GM21825 (cell line): ENCODE measurements at regions not wholly inside any gene's neighbourhood (a gene's known extent, or its start where the extent isn't known, plus 50 kb on each side); places are given as distances from the start of the nearest gene placed in this dataset.

Experiments used
- ATAC-seq: cut with Tn5 transposase; IDR thresholded peaks from one replicate; pipeline ENCODE4 v1.9.1; 2021; ENCODE audit warnings: mild to moderate bottlenecking, moderate library complexity; ENCODE audit not compliant: unreplicated experiment

GRCh38 chr1:39107341-39108290 is 81.5 kb downstream of the NDUFS5 start:
- ATAC-seq: no peak

GRCh38 chr1:39109644-39110043 is 83.5 kb downstream of the NDUFS5 start:
- ATAC-seq: no peak

DNA sequence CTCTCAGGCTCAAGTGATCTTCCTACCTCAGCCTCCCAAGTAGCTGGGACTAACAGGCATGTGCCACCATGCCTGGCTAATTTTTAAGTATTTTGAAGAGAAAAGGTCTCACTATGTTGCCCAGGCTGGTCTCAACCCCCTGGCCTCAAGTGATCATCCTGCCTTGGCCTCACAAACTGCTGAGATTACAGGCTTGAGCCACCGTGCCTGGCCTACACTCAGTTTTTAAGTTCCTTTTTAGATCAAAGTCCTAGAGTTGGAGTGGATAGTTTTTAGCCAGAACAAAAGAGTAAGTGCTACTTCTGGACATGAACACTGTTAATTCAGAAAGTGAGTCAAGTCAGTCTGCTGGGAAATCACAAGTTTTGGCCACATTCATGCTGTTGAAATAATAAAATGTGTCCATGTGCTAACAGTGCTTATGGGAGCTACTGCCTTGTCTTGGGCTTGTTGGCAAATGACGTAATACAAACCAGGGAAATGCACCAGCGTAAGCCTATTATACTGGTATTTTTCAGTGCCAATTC is 84.2 kb downstream of the NDUFS5 start:
- ATAC-seq: no peak

GRCh38 chr1:39110882-39111281 is 84.7 kb downstream of the NDUFS5 start:
- ATAC-seq: no peak

DNA sequence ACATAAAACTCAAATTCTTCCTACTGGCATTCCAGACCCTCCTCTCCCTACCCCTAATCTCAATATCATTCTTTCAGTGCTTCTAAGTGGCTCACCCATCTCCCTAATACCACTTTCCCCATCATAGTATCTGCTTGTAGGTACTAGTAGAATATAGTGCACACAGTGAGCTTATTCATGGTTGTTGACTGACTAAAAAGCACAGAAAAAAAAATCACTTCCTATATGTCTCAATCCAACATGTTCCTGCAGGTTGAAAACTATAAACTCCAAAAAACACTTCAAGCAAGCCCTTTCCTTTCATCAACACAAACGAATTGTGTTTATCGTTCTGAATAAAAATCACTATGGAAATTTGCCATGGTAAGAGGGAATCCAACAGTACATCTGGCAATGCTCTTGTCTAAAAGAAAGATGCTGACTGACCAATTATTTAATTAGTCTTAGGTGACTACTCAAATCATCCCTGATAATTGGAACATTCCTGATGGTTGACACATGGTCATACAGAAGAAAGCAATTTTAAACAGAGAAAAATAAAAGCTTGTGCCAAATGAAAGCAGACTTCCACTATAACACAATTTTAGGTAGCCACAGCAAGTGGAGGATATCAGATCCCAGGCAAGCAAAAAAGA is 87.1 kb downstream of the NDUFS5 start:
- ATAC-seq: no peak

DNA sequence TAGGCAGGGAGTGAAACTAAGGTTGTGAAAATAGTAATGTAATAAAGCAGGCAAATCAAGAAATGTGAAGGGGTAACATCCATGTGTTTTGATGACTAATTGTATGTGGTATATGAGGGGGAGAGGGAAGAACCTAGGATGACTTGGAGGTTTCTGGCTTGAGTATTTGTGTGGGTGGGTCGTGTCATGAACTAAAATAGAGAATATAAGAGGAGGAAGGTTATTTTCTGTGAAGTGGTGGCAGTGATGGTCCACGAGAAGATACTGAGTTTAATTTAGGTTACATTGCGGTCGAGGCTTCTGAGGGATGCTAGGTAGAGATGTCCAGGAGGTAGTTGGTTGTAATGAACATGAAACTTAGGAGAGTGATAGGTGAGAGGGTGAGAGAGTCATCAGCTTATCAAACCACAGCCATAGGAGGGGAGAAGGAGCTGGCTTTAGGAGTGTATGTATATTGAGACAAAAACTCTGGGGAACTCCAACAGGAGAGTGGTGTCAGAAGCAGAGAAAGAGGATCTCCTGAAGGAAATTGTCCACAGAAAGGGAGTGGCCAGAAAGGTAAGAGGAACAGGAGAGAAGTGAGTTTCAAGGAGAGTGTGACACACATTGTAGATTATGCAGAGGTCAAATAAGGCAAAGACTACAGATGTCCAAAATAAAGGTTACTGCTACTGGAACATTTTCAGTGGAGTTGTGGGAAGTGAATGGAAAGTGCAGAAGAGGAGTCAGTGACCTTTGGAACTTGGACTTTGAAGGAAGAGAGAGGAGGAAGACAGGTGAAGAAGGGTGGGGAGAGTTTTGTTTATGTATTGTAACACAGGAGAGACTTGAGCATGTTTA is 89.0 kb upstream of the MACF1 start:
- no peak for ATAC-seq

GRCh38 chr1:39116116-39116607 is 88.3 kb upstream of the MACF1 start:
- ATAC-seq: no peak

DNA sequence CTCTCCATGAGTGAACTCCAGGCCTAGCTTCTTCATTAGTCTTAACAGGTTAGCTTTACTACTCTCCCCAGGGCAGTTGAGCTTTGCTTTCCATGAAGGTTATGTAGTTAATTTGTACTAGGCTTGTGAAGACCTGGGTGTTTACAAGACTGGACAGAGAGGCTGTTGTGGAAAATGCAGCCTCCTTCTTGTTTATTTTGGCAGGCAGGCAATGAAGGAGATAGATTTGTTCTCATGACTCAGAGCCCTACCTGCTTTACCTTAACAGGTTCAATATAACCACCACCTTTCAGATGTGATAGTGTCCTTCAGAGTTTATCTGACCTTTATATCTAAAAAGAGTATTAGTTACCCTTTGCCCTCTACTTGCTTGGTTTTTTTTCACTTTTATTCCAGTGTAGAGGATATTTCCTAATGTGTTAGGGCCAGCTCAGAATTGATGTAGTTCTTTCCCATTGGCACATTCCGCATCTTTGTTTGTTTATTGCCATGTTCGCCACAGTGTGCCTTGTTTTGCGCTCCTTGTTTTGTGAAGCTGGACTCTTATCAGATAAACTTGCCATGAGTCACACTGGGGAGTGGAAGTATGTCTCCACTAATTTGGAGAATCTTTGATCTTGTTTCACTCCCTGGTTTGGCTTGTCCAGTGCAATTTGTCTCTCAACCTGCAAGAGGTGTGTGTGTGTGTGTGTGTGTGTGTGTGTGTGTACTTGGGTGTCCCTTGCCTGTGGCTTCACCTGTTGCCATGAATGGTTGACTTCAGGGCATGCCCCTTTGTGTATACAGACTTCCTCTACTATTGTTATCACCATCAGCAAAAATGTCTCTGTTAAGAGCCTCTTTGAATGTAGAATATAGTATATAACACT is 87.4 kb upstream of the MACF1 start:
- no peak for ATAC-seq

DNA sequence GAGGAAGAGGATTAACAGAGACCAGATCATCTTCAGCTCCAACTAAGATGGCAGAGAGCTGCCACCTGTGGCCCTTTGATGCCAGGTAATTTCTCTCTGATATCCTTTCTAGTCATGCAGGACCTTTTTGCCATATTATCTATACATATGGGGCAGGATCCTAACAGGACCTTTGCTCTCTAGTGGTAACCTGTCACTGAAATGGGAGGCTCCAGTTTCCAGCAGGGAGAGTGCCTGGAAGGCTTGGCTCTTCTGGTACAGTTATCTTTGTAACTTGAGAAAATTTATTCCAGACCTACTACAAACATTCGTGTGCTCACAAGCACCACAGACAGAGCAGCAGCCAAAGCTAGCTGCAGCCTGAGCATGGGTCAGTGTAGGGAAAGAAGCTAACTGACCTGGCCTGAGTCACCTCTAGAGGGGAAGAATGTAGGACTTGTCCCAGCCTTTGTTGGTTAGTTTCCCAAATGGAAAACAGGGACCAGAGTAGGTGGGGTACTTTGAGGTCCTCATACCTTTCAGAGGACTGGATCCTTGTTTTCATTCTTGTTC is 86.5 kb upstream of the MACF1 start:
- no peak for ATAC-seq

DNA sequence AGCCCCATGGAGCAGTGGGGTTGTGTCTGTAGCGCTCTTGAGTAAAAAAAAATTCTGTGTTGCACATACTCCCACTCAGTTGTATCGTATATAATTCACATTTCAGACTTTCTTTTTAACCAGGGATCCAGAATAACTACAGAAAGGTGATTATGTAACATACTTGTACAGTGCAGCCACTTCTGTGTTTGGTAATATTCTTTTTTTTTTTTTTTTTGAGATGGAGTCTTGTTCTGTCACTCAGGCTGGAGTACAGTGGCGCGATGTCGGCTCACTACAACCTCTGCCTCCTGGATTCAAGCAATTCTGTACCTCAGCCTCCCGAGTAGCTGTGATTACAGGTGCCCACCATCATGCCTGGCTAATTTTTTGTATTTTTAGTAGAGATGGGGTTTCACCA is 82.4 kb upstream of the MACF1 start:
- no peak for ATAC-seq

DNA sequence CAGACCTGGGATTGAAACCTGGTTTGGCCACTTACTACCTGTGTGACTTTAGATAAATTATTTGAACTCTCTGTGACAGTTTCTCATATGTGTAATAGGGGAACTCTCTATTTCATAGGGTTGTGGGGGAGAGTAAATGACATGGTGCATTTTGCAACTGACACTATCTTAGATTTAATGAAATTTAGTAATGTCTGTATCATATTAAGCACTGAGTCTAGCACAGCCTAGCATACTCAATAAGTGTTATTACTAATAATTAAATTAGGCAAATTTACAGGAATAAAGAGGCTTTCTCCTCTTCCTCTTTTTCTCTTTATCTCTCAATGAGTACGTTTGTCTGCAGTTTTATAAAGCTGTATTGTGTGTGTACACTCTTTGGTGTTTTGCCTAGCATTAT is 80.2 kb upstream of the MACF1 start:
- no peak for ATAC-seq

- ATAC-seq: no peak
Measured at GRCh38 chr1:39127513-39127912, 77.0 kb upstream of the MACF1 start.

DNA sequence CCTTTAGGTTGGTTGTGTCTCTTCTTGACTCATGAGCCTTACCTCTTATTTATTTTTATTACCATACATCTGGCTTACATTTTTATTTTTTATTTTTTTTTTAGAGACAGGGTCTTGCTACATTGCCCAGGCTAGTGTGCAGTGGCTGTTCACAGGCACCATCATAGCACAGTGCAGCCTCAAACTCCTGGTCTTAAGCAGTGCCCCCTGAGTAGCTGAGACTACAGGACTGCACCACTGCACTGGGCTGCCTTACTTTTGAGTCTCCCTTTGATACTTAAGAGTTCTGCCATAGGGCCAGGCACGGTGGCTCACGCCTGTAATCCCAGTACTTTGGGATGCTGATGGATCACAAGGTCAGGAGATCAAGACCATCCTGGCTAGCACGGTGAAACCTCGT is 76.4 kb upstream of the MACF1 start:
- no peak for ATAC-seq

DNA sequence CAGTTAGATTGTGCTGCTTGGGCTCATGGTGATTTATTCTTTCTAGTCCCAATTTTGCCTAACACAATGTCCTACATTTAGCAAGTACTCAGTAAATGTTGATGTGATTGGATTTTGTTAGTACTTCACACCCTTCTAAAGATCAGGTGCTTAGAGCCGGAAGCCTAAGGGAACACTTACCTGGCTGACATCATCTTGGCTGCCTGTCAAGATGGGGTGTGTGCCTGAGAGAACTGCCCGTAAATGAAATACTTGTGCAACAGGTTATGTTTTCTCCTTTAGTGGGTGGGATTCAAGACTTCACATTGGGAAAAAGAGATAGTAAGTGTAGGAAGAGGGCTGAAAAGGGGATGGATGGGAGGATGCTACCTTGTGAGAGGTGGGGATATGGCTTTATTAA is 75.5 kb upstream of the MACF1 start:
- ATAC-seq: no peak

- ATAC-seq: no peak
Measured at GRCh38 chr1:39129514-39129913, 75.0 kb upstream of the MACF1 start.

- ATAC-seq: no peak
Measured at GRCh38 chr1:39130325-39130724, 74.2 kb upstream of the MACF1 start.

DNA sequence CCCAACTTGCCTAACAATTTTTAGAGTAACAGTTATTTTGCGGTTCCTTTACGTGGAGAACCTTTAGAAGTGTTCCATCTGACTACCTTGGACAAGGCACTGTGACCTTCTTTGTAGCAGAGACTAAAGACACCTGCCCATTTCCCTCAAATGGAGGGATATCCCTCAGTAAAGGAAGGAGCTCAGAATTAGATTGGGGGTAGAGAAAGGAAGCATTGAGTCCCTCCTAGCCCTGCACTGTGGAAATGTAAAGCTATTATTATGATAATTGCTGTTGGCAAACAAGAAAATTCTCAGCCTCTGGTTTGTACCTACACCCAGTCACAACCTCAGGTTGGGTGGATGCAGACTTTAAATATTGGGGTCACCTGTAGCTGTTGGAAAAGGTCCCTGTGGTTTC is 72.6 kb upstream of the MACF1 start:
- ATAC-seq: no peak

- no peak for ATAC-seq
Measured at GRCh38 chr1:39132505-39133339, 71.8 kb upstream of the MACF1 start.

- ATAC-seq: no peak
Measured at GRCh38 chr1:39133340-39133684, 71.2 kb upstream of the MACF1 start.
